ENCODE measurements at regions not wholly inside any gene's neighbourhood (a gene's known extent, or its start where the extent isn't known, plus 50 kb on each side); places are given as distances from the start of the nearest gene placed in this dataset.

- intact Hi-C loops (cut with micrococcal nuclease) = no loop called here
- Mint-ChIP-seq H3K4me1 (ENCODE audit: low read depth) (no peaks in the 10 kb centered on the region), H3K27ac (no peak overlapping the region), H3K9me3 (peaks cover 9% of the 10 kb centered on the region), H3K27me3 (ENCODE audit: low read depth) (no peaks in the 10 kb centered on the region), H3K4me3 (no peak overlapping the region), H3K36me3 (ENCODE audit: low read depth) (no peaks in the 10 kb centered on the region)
- CTCF ChIA-PET = no interaction called here
- DNase-seq = no peak
These were observed 67.7 kb downstream of the MGST1 start for GRCh38 chr12:16415155-16415554.

GRCh38 chr12:16417058-16417457, 69.6 kb downstream of the MGST1 start:
- no peak overlapping the region for H3K4me3 Mint-ChIP-seq
- DNase-seq = no peak
- CTCF ChIA-PET = no interaction called here

GRCh38 chr12:16421806-16422205, 74.4 kb downstream of the MGST1 start:
- Mint-ChIP-seq H3K9me3 (peaks cover 4% of the 10 kb centered on the region), H3K36me3 (ENCODE audit: low read depth) (no peaks in the 10 kb centered on the region), H3K4me1 (ENCODE audit: low read depth) (no peaks in the 10 kb centered on the region), H3K27me3 (ENCODE audit: low read depth) (no peaks in the 10 kb centered on the region), H3K4me3 (no peak overlapping the region), H3K27ac (no peak overlapping the region)
- CTCF ChIA-PET = no interaction called here
- no peak for DNase-seq
- intact Hi-C loops (cut with micrococcal nuclease) = no loop called here

More at GRCh38 chr12:16417058-16417457, 69.6 kb downstream of the MGST1 start:
- no peaks in the 10 kb centered on the region for H3K36me3 Mint-ChIP-seq (ENCODE audit: low read depth)
- no peaks in the 10 kb centered on the region for H3K27me3 Mint-ChIP-seq (ENCODE audit: low read depth)
- intact Hi-C loops (cut with micrococcal nuclease) = no loop called here
- no peak overlapping the region for H3K27ac Mint-ChIP-seq
- peaks cover 4% of the 10 kb centered on the region for H3K9me3 Mint-ChIP-seq
- no peaks in the 10 kb centered on the region for H3K4me1 Mint-ChIP-seq (ENCODE audit: low read depth)

- H3K9me3 Mint-ChIP-seq = no peaks in the 10 kb centered on the region
- intact Hi-C loops (cut with micrococcal nuclease) = no loop called here
- H3K36me3 Mint-ChIP-seq (ENCODE audit: low read depth) = no peaks in the 10 kb centered on the region
- H3K27ac Mint-ChIP-seq = no peak overlapping the region
- no peaks in the 10 kb centered on the region for H3K27me3 Mint-ChIP-seq (ENCODE audit: low read depth)
- DNase-seq = no peak
- CTCF ChIA-PET = no interaction called here
- H3K4me3 Mint-ChIP-seq = no peak overlapping the region
- no peaks in the 10 kb centered on the region for H3K4me1 Mint-ChIP-seq (ENCODE audit: low read depth)
These were observed 77.1 kb downstream of the MGST1 start for GRCh38 chr12:16424531-16424930.

- H3K27ac Mint-ChIP-seq = no peak overlapping the region
- peaks cover under 1% of the 10 kb centered on the region for H3K9me3 Mint-ChIP-seq
- H3K4me1 Mint-ChIP-seq (ENCODE audit: low read depth) = no peaks in the 10 kb centered on the region
- CTCF ChIA-PET = interaction anchor here (0.7 kb wide), 1 partner anchor 31 kb away, joined by 3 read pairs; no protein-coding TSS in a partner anchor
- no peaks in the 10 kb centered on the region for H3K27me3 Mint-ChIP-seq (ENCODE audit: low read depth)
- no peaks in the 10 kb centered on the region for H3K36me3 Mint-ChIP-seq (ENCODE audit: low read depth)
- DNase-seq = no peak
- H3K4me3 Mint-ChIP-seq = no peak overlapping the region
- intact Hi-C loops (cut with micrococcal nuclease) = no loop called here
These were observed 88.6 kb downstream of the MGST1 start for GRCh38 chr12:16435875-16436554.

- CTCF ChIA-PET = no interaction called here
- no peaks in the 10 kb centered on the region for H3K36me3 Mint-ChIP-seq (ENCODE audit: low read depth)
These were observed 89.9 kb downstream of the MGST1 start for GRCh38 chr12:16437281-16437816.

GRCh38 chr12:16437926-16438325, 90.5 kb downstream of the MGST1 start:
- no peak overlapping the region for H3K27ac Mint-ChIP-seq
- peaks cover 7% of the 10 kb centered on the region for H3K9me3 Mint-ChIP-seq
- intact Hi-C loops (cut with micrococcal nuclease) = no loop called here
- no peaks in the 10 kb centered on the region for H3K27me3 Mint-ChIP-seq (ENCODE audit: low read depth)
- DNase-seq = no peak
- H3K4me3 Mint-ChIP-seq = no peak overlapping the region
- no peaks in the 10 kb centered on the region for H3K4me1 Mint-ChIP-seq (ENCODE audit: low read depth)
- CTCF ChIA-PET = no interaction called here
- H3K36me3 Mint-ChIP-seq (ENCODE audit: low read depth) = no peaks in the 10 kb centered on the region

More at GRCh38 chr12:16437281-16437816, 89.9 kb downstream of the MGST1 start:
- Mint-ChIP-seq H3K27me3 (ENCODE audit: low read depth) (no peaks in the 10 kb centered on the region), H3K4me3 (no peak overlapping the region), H3K4me1 (ENCODE audit: low read depth) (no peaks in the 10 kb centered on the region), H3K9me3 (peaks cover 5% of the 10 kb centered on the region), H3K27ac (no peak overlapping the region)
- intact Hi-C loops (cut with micrococcal nuclease) = no loop called here
- DNase-seq = no peak

- intact Hi-C loops (cut with micrococcal nuclease) = no loop called here
- Mint-ChIP-seq H3K9me3 (no peaks in the 10 kb centered on the region), H3K27ac (no peak overlapping the region), H3K4me3 (no peak overlapping the region), H3K4me1 (ENCODE audit: low read depth) (no peaks in the 10 kb centered on the region), H3K36me3 (ENCODE audit: low read depth) (no peaks in the 10 kb centered on the region), H3K27me3 (ENCODE audit: low read depth) (no peaks in the 10 kb centered on the region)
- no peak for DNase-seq
- CTCF ChIA-PET = no interaction called here
These were observed 102.0 kb downstream of the MGST1 start for GRCh38 chr12:16449459-16449858.

GRCh38 chr12:16453319-16453718, 105.9 kb downstream of the MGST1 start:
- Mint-ChIP-seq H3K27me3 (ENCODE audit: low read depth) (no peaks in the 10 kb centered on the region), H3K4me1 (ENCODE audit: low read depth) (no peaks in the 10 kb centered on the region), H3K4me3 (no peak overlapping the region), H3K27ac (no peak overlapping the region), H3K36me3 (ENCODE audit: low read depth) (no peaks in the 10 kb centered on the region), H3K9me3 (no peaks in the 10 kb centered on the region)
- CTCF ChIA-PET = no interaction called here
- intact Hi-C loops (cut with micrococcal nuclease) = no loop called here
- no peak for DNase-seq

- H3K27ac Mint-ChIP-seq = no peak overlapping the region
These were observed 107.0 kb downstream of the MGST1 start for GRCh38 chr12:16454481-16454880.

GRCh38 chr12:16458521-16459078, 111.2 kb downstream of the MGST1 start:
- intact Hi-C loops (cut with micrococcal nuclease) = no loop called here

More at GRCh38 chr12:16454481-16454880, 107.0 kb downstream of the MGST1 start:
- H3K4me1 Mint-ChIP-seq (ENCODE audit: low read depth) = no peaks in the 10 kb centered on the region
- no peaks in the 10 kb centered on the region for H3K36me3 Mint-ChIP-seq (ENCODE audit: low read depth)
- intact Hi-C loops (cut with micrococcal nuclease) = no loop called here
- no peak for DNase-seq
- no peaks in the 10 kb centered on the region for H3K27me3 Mint-ChIP-seq (ENCODE audit: low read depth)
- CTCF ChIA-PET = interaction anchor here (0.6 kb wide), 1 partner anchor 145 kb away, joined by 5 read pairs; no protein-coding TSS in a partner anchor
- H3K9me3 Mint-ChIP-seq = no peaks in the 10 kb centered on the region
- H3K4me3 Mint-ChIP-seq = no peak overlapping the region

GRCh38 chr12:16467272-16467671, 119.8 kb downstream of the MGST1 start:
- DNase-seq = no peak
- no peak overlapping the region for H3K27ac Mint-ChIP-seq
- H3K4me3 Mint-ChIP-seq = no peak overlapping the region
- H3K27me3 Mint-ChIP-seq (ENCODE audit: low read depth) = no peaks in the 10 kb centered on the region
- no peaks in the 10 kb centered on the region for H3K36me3 Mint-ChIP-seq (ENCODE audit: low read depth)
- intact Hi-C loops (cut with micrococcal nuclease) = no loop called here
- no peaks in the 10 kb centered on the region for H3K4me1 Mint-ChIP-seq (ENCODE audit: low read depth)
- H3K9me3 Mint-ChIP-seq = peaks cover 2% of the 10 kb centered on the region
- CTCF ChIA-PET = no interaction called here

More at GRCh38 chr12:16458521-16459078, 111.2 kb downstream of the MGST1 start:
- H3K27ac Mint-ChIP-seq = no peak overlapping the region
- no peaks in the 10 kb centered on the region for H3K9me3 Mint-ChIP-seq
- no peaks in the 10 kb centered on the region for H3K27me3 Mint-ChIP-seq (ENCODE audit: low read depth)
- DNase-seq = no peak
- no peaks in the 10 kb centered on the region for H3K4me1 Mint-ChIP-seq (ENCODE audit: low read depth)
- H3K4me3 Mint-ChIP-seq = no peak overlapping the region
- CTCF ChIA-PET = interaction anchor here (0.7 kb wide), 1 partner anchor 211 kb away, joined by 3 read pairs; no protein-coding TSS in a partner anchor
- no peaks in the 10 kb centered on the region for H3K36me3 Mint-ChIP-seq (ENCODE audit: low read depth)

- intact Hi-C loops (cut with micrococcal nuclease) = no loop called here
- H3K9me3 Mint-ChIP-seq = no peaks in the 10 kb centered on the region
- H3K36me3 Mint-ChIP-seq (ENCODE audit: low read depth) = no peaks in the 10 kb centered on the region
- no peak for DNase-seq
- no peak overlapping the region for H3K4me3 Mint-ChIP-seq
- no peak overlapping the region for H3K27ac Mint-ChIP-seq
- H3K27me3 Mint-ChIP-seq (ENCODE audit: low read depth) = no peaks in the 10 kb centered on the region
- H3K4me1 Mint-ChIP-seq (ENCODE audit: low read depth) = no peaks in the 10 kb centered on the region
- CTCF ChIA-PET = no interaction called here
These were observed 125.2 kb downstream of the MGST1 start for GRCh38 chr12:16472631-16473030.

All from activated naive CD4-positive, alpha-beta T cell treated with anti-CD3 and anti-CD28 coated beads for 36 hours (primary cell).